CD14-positive monocyte (primary cell): ENCODE measurements at regions not wholly inside any gene's neighbourhood (a gene's known extent, or its start where the extent isn't known, plus 50 kb on each side); places are given as distances from the start of the nearest gene placed in this dataset.

Experiments
- DNase-seq, 3 donors: peaks; one replicate each; pipeline ENCODE4 v3.0.0-alpha.2; 2011 to 2022
- H2AFZ ChIP-seq: 2 replicates; pipeline ENCODE4 v1.6.0; 2012; ENCODE audit warnings: mild to moderate bottlenecking, low read depth, low read length, inconsistent platforms; ENCODE audit not compliant: insufficient read depth, poor library complexity, severe bottlenecking
- H3K27ac ChIP-seq, 2 donors: 1 replicate in 1 of 2; 2 replicates in 1 of 2; pipeline ENCODE4 v1.5.1; 2012 to 2013; ENCODE audit warnings: low read length in 2 of 2, control low read depth in 1 of 2, inconsistent platforms in 1 of 2, low read depth in 1 of 2, mild to moderate bottlenecking in 1 of 2
- H3K27me3 ChIP-seq, 2 donors: one replicate each; pipeline versions ENCODE4 v1.6.0 to v1.6.1; 2011 to 2013; ENCODE audit warnings: low read length in 2 of 2; ENCODE audit not compliant: control insufficient read depth in 2 of 2, insufficient read depth in 2 of 2
- H3K36me3 ChIP-seq, 2 donors: replicated peaks in 1 of 2; 1 replicate in 1 of 2; 2 replicates in 1 of 2; pipeline versions ENCODE4 v1.5.1 to v1.6.1; 2012 to 2013; ENCODE audit warnings: low read length in 2 of 2, control low read depth in 1 of 2, inconsistent platforms in 1 of 2, mild to moderate bottlenecking in 1 of 2; ENCODE audit not compliant: insufficient read depth in 2 of 2, control insufficient read depth in 1 of 2
- H3K4me1 ChIP-seq, 2 donors: 1 replicate in 1 of 2; 2 replicates in 1 of 2; pipeline versions ENCODE4 v1.5.1 to v1.6.1; 2012 to 2013; ENCODE audit warnings: low read length in 2 of 2, control low read depth in 1 of 2, inconsistent platforms in 1 of 2, mild to moderate bottlenecking in 1 of 2, moderate library complexity in 1 of 2; ENCODE audit not compliant: insufficient read depth in 2 of 2, control insufficient read depth in 1 of 2
- H3K4me2 ChIP-seq: replicated peaks from 2 replicates; pipeline ENCODE3; 2012; ENCODE audit warnings: low read length, moderate library complexity, mild to moderate bottlenecking; ENCODE audit not compliant: poor library complexity, severe bottlenecking; ENCODE audit errors: extremely low read depth
- H3K4me3 ChIP-seq, 3 experiments: fragments of 200-600 bp in 1 of 3; sonication (generic) in 1 of 3; replicated peaks in 1 of 3; 1 replicate in 2 of 3; 2 replicates in 1 of 3; pipeline ENCODE4 v1.5.1; 2011 to 2013; ENCODE audit warnings: low read length in 3 of 3, mild to moderate bottlenecking in 3 of 3, control low read depth in 2 of 3, low read depth in 2 of 3, inconsistent platforms in 1 of 3, moderate library complexity in 1 of 3
- H3K79me2 ChIP-seq: 2 replicates; pipeline ENCODE4 v1.6.0; 2012; ENCODE audit warnings: mild to moderate bottlenecking, control low read depth, inconsistent platforms, low read length, moderate library complexity; ENCODE audit not compliant: insufficient read depth
- H3K9ac ChIP-seq: 2 replicates; pipeline ENCODE4 v1.6.0; 2017; ENCODE audit warnings: low read length, mild to moderate bottlenecking; ENCODE audit not compliant: insufficient read depth, poor library complexity, severe bottlenecking
- H3K9me3 ChIP-seq, 2 donors: replicated peaks in 1 of 2; 1 replicate in 1 of 2; 2 replicates in 1 of 2; pipeline versions ENCODE4 v1.5.1 to v1.6.1; 2012 to 2013; ENCODE audit warnings: low read length in 2 of 2, control low read depth in 1 of 2; ENCODE audit not compliant: control insufficient read depth in 1 of 2, insufficient read depth in 1 of 2
- H4K20me1 ChIP-seq: 2 replicates; pipeline ENCODE4 v1.6.0; 2012; ENCODE audit warnings: mild to moderate bottlenecking, low read length, control low read depth, moderate library complexity; ENCODE audit not compliant: insufficient read depth
- H3K27ac Mint-ChIP-seq, 7 donors: one replicate each; pipeline ENCODE4 v1.8.0; 2020; ENCODE audit warnings: mild to moderate bottlenecking in 7 of 7, mixed read lengths in 7 of 7, moderate library complexity in 6 of 7, inconsistent platforms in 2 of 7
- H3K27me3 Mint-ChIP-seq, 3 donors: one replicate each; pipeline ENCODE4 v1.8.0; 2021 to 2022; ENCODE audit warnings: low read depth in 3 of 3, mild to moderate bottlenecking in 3 of 3, mixed read lengths in 3 of 3, moderate library complexity in 3 of 3, inconsistent platforms in 1 of 3
- H3K36me3 Mint-ChIP-seq, 2 donors: one replicate each; pipeline ENCODE4 v1.8.0; 2020; ENCODE audit warnings: mixed read lengths in 2 of 2, inconsistent platforms in 1 of 2, mild to moderate bottlenecking in 1 of 2
- H3K4me1 Mint-ChIP-seq: one replicate; pipeline ENCODE4 v1.8.0; 2020; ENCODE audit warnings: mild to moderate bottlenecking, mixed read lengths
- H3K4me3 Mint-ChIP-seq, 2 donors: one replicate each; pipeline ENCODE4 v1.8.0; 2020; ENCODE audit warnings: mild to moderate bottlenecking in 2 of 2, mixed read lengths in 2 of 2, moderate library complexity in 1 of 2
- H3K9me3 Mint-ChIP-seq, 7 donors: one replicate each; pipeline ENCODE4 v1.8.0; 2020 to 2022; ENCODE audit warnings: mixed read lengths in 7 of 7, mild to moderate bottlenecking in 6 of 7, moderate library complexity in 6 of 7, inconsistent platforms in 2 of 7
- CTCF ChIP-seq: fragments of 200-600 bp; IDR thresholded peaks from one replicate; pipeline ENCODE4 v1.8.0; 2022; ENCODE audit warnings: antibody characterized with exemption, mild to moderate bottlenecking
- WGBS: methylation state at CpG from one replicate; pipeline ENCODE4 v1.1.5; 2013; ENCODE audit warnings: missing lambda C conversion rate; ENCODE audit not compliant: insufficient coverage; 5-methylcytosine and 5-hydroxymethylcytosine counted together
- intact Hi-C, 2 donors: fragments of 100-400 bp; cut with micrococcal nuclease; formaldehyde crosslinking; loops; one replicate each; pipeline versions ENCODE4 v1.15.0 to v1.15.1; 2023

GRCh38 chr10:125341611-125342010, 181.2 kb upstream of the CTBP2 start:
- peaks cover 3 to 6% (median 5%) of the 10 kb centered on the region in 3 donors for H3K27me3 Mint-ChIP-seq
- intact Hi-C loops = loop anchor here (5.0 to 10.0 kb wide), 2 partner anchors 177 to 179 kb away; partner anchors contain the start of gene CTBP2 (in 2 of the 2)
- no peak for DNase-seq
- no peak overlapping the region for H3K4me3 Mint-ChIP-seq
- Histone ChIP-seq H3K4me3 (no peak overlapping the region), H3K9ac (no peak overlapping the region), H3K4me2 (no peak overlapping the region), H3K27me3 (no peaks in the 10 kb centered on the region), H3K27ac (no peak overlapping the region), H3K4me1 (no peaks in the 10 kb centered on the region), H3K79me2 (no peaks in the 10 kb centered on the region), H2AFZ (no peak overlapping the region), H3K36me3 (no peaks in the 10 kb centered on the region), H4K20me1 (no peaks in the 10 kb centered on the region), H3K9me3 (no peaks in the 10 kb centered on the region)
- TF ChIP-seq CTCF = no peak
- 95% methylated on average over 2 of the region's 5 CpGs for WGBS
- H3K4me1 Mint-ChIP-seq = no peaks in the 10 kb centered on the region
- peaks cover 0 to 7% (median 4%) of the 10 kb centered on the region in 7 donors for H3K9me3 Mint-ChIP-seq
- no peak overlapping the region for H3K27ac Mint-ChIP-seq
- H3K36me3 Mint-ChIP-seq = no peaks in the 10 kb centered on the region

- Histone ChIP-seq H4K20me1 (no peaks in the 10 kb centered on the region), H3K27ac (no peak overlapping the region), H3K79me2 (no peaks in the 10 kb centered on the region), H3K27me3 (no peaks in the 10 kb centered on the region), H3K4me3 (no peak overlapping the region), H3K9me3 (no peaks in the 10 kb centered on the region), H3K4me2 (no peak overlapping the region), H3K4me1 (no peaks in the 10 kb centered on the region), H3K36me3 (no peaks in the 10 kb centered on the region), H2AFZ (no peak overlapping the region), H3K9ac (no peak overlapping the region)
- Mint-ChIP-seq H3K27ac (no peak overlapping the region), H3K27me3 (peaks cover 3 to 5% (median 4%) of the 10 kb centered on the region in 3 donors), H3K4me1 (no peaks in the 10 kb centered on the region), H3K36me3 (no peaks in the 10 kb centered on the region), H3K9me3 (peaks cover 0 to 10% (median 4%) of the 10 kb centered on the region in 7 donors), H3K4me3 (no peak overlapping the region)
- no CpG with 5 or more reads among the region's 4 CpGs for WGBS
- no peak for DNase-seq
- no peak for TF ChIP-seq CTCF
- intact Hi-C loops = loop anchor here (5.0 to 10.0 kb wide), 2 partner anchors 176 to 179 kb away; partner anchors contain the start of gene CTBP2 (in 2 of the 2)
These were observed 180.5 kb upstream of the CTBP2 start for GRCh38 chr10:125340903-125341302.
